GM23248 (cell line): ENCODE measurements at regions not wholly inside any gene's neighbourhood (a gene's known extent, or its start where the extent isn't known, plus 50 kb on each side); places are given as distances from the start of the nearest gene placed in this dataset.

ENCODE experiments used
- EZH2 ChIP-seq: fragments of 200-600 bp; sonication (generic); IDR thresholded peaks from 2 replicates; pipeline ENCODE4 v1.6.1; 2018; ENCODE audit warnings: antibody characterized with exemption, mild to moderate bottlenecking; ENCODE audit not compliant: insufficient read depth, poor library complexity, severe bottlenecking
- EZH2phosphoT487 ChIP-seq: fragments of 200-600 bp; sonication (generic); IDR thresholded peaks from 2 replicates; pipeline ENCODE4 v1.6.1; 2018; ENCODE audit warnings: antibody characterized with exemption, moderate library complexity, mild to moderate bottlenecking, low read depth; ENCODE audit not compliant: insufficient read depth

DNA sequence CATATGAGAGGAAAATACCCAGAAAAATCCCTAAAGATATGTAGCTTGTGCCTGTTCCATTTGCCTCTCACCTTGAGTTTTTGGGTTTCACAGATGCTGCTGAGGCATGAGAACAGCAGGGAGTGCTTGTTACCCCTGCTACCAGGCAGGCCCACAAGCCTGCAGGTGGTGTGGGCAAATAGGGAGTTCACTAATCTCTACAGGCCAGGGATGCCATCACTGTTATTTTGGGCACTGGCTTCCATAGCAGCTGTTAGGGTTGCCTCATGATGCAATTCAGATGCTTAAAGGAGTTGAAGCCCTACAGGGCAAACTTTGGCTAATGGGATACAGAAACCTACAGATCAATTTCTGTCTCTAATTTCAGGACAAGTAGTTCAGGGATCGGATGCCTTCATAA lies 873.5 kb downstream of the OTOL1 start:
- TF ChIP-seq EZH2phosphoT487 (no peak), EZH2 (no peak)
